DMS 273 treated with DMSO at 0.1 percent for 48 hours (cell line): ENCODE measurements at regions not wholly inside any gene's neighbourhood (a gene's known extent, or its start where the extent isn't known, plus 50 kb on each side); places are given as distances from the start of the nearest gene placed in this dataset.
"Not testable (repeated sequence)": the region's sequence is repeated elsewhere in the genome, so short reads cannot be mapped to it uniquely, and the experiment has no call there.

Experiments
- DNase-seq: peaks from one replicate; lab custom pipeline; 2025; lab: John Stamatoyannopoulos, UW

DNA sequence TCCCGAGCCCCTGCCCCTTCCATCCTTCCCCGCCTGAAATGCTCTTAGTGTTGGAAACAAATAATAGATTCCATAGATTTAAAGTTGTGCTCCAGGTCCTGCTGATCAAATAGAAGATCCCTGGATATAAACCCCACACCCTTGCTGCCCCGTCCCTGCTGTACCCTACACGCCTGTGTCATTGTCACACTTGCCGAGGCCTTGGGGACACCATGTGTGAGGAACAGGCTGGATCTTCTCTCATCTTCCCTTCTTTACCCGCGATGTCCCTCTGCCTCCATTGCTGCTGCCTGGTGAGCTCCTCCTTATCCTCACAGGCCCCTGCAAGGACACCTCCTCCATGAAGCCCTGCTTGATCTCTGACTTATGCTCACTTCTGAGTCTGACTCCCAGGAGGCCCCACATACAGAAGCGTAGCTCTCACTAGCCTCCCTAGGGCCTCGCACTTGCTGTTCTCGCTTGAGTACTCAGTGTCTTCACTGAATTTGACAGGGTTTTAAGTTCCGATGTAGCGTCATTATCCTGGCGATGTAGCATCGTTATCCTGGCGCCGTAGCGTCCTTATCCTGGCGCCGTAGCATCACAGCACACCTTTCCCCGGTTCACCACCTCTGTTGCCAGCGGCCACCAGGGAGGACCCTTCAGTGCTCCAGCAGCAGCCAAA is 221.9 kb downstream of the NDUFA10 start:
- DNase-seq, result no peak

DNA sequence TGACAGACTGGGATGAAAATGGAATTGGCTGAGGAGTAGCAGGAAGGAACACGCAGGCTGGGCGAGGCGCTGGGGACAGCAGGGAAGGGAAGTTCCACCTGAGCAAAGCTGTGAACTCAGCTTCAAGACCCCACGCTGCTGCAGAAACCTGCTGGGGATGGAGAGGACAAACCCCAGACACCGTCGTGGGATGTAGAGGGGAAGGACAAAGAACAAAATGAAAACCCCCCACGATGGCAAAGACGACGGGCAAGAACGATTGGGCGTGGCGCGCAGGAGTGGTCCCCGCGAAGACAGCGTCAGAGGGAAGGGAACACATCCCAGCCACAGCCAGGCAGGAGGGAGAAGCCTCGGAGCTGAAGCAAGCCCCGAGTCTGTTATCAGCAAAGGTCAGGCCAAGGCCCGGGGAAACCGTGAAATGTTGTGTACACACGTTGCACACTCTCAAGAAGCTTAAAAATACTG is 222.9 kb downstream of the NDUFA10 start:
- no peak for DNase-seq

- DNase-seq, result no peak
Measured at GRCh38 chr2:239801404-239802184, 223.5 kb downstream of the NDUFA10 start.

DNA sequence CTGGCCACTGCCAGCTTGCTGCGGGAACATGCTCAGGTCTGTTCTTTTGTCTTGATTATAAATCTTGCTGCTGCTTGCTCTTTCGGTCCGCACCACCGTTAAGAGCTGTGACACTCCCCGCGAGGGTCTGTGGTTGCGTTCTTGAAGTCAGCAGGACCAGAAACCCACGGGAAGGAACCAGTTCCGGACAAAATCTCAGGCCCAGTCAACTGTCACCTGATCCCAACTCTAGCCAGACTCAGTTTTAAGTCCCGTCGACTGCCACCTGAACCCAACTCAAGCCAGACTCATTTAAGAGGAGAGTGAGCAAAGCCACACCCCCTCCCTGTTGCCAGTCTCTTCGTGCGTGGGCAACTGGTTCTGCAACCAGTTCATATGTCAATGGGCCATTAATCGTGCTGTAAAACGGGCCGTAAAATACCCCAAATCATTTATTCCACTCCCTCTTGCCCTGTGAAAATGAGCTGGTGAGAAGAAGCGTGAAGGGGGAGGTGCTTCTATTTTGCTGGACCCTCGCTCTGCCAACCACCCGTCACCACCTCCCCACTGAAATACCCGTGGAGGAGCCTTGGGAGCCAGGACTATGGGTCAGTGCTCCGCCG is 224.3 kb downstream of the NDUFA10 start:
- no peak for DNase-seq

DNA sequence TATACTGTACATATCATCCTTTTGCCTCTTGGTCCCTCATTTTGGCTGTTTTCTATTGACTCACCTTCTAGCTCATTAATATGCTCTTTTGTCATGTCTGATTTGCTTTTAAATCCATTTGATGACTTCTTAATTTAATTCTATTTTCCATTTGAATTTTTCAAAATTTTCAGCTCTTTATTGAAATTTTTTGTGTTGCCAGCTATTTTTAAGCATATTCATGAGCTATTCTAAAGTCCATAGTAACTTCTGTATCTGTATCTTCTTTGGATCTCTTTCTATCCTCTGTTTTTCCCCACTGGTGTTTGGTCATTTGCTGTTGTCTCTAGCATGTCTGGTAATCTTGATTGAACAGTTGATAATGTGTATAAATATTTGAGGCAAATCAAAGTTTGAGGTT is 227.8 kb downstream of the NDUFA10 start:
- DNase-seq, result no peak

DNA sequence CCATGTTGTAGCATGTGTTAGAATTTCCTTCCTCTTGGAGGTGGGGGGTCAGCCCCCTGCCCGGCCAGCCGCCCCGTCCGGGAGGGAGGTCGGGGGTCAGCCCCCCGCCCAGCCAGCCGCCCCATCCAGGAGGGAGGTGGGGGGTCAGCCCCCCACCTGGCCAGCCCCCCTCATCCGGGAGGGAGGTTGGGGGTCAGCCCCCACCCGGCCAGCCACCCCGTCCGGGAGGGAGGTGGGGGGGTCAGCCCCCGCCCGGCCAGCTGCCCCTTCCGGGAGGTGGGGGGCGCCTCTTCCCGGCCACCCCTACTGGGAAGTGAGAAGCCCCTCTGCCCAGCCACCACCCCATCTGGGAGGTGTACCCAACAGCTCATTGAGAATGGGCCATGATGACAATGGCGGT is 229.4 kb downstream of the NDUFA10 start:
- DNase-seq, result not testable (repeated sequence)

DNA sequence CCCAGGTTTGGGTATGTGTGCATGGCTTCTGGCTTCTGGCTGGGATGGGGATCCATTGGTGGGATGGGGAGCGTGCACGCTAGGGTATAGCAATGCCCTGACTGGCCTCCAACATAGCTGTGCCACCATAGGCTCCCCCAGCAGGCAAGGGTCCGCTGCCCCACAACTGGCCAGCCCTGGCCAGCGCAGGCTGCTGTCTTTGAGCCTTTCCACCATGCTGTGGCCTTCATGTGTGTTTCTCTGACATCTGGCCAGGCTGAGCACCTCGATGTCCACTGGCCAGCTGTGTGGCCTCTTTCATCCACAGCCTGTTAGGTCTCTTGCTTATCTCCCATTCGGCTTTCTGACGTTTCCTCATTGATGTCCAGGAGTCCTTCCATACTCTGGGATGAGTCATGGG is 231.3 kb downstream of the NDUFA10 start:
- DNase-seq, result no peak

DNA sequence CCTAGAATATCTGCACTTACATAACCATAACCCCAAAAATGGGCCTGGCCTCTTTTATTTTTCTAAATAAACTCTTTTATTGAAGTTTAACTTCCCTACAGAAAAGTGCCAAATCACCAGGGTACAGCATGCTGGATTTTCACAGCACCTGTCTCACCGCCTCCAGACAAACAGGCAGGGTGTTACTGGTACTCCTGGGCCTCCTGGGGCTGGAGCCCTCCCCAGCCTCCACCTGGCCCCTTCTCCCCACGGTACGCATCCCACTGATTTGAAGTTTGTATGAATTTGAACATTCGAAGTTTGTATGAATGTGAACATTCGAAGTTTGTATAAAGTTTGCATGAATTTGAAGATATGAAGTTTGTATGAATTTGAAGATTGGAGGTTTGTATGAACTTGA is 232.1 kb downstream of the NDUFA10 start:
- DNase-seq, result no peak

DNA sequence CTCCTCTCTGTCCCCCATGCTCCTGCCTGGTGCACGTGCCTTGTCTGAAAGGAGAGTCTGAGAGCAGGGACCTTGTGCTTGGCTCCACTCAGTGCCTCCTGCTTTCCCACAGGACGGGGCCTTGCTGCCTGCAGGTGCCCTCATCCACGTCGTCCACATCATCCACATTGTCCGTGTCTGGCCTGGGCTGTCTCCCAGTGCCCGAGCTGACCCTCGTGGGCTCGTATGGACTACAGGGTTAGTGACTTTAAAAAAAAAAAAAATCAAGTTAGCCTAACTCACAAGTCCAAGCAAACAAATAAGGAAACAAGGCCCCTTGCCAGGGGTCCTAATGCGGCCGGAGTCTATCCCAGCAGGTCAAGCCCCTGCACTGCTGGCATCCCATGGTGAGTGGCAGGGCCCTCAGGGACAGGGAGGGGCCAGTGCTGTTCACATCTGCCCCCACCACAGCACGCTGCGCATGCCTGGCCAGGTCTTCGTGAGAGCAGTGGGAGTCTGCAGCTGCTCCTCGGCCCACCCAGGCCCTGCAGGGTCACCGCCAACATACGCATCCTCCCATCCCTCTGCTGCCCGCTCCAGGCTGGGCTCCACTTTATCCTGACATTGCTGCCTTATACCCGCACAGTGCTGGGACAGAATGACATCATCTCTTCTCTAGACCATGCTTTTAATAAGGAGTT is 232.6 kb downstream of the NDUFA10 start:
- DNase-seq, result no peak

GRCh38 chr2:239791526-239792404 is 233.4 kb downstream of the NDUFA10 start:
- DNase-seq, result no peak

DNA sequence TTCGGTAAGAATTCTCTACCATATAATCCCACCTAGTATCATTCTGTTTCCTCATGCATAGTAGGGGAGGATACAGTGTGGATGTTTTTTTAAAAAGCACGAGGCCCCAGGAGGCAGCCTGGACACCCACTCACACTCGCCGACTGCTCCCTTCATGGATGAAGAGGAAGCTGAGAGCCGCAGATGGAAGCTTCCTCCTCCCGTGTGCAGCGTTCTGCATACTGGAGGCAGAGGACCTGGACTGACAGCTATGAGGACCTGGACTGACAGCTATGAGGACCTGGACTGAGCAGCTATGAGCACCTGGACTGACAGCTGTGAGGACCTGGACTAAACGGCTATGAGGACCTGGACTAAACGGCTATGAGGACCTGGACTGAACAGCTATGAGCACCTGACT is 234.4 kb downstream of the NDUFA10 start:
- no peak for DNase-seq

- no peak for DNase-seq
Measured at GRCh38 chr2:239790313-239790712, 234.8 kb downstream of the NDUFA10 start.

- DNase-seq, result no peak
Measured at GRCh38 chr2:239789711-239790110, 235.4 kb downstream of the NDUFA10 start.

GRCh38 chr2:239788576-239789098 is 236.5 kb downstream of the NDUFA10 start:
- DNase-seq, result no peak

DNA sequence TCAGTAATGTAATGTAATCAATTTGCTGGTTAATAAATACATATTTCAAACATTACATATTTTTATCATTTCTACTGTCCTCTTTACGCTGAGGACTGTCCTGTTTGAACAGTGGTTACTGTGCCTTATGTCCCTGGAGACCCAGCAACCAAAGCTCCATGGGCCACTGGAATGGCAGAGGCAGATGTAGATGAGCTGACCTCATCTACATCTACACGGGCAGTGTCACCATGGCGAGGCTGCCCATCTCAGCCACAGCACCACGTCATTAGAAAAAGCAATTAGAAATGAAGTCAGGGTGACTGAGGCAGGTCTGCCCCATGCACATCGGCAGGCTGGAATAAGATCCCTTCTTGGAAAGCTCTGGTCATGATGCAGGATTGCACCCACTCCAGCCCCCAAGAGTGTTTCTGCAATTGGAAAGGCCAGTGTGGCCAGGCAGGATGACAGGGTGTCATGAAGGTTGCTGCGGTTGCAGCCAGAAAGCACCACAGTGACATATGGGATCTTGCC is 237.5 kb downstream of the NDUFA10 start:
- DNase-seq, result no peak

- no peak for DNase-seq
Measured at GRCh38 chr2:239786791-239787190, 238.4 kb downstream of the NDUFA10 start.

- DNase-seq, result no peak
Measured at GRCh38 chr2:239781454-239781853, 243.7 kb downstream of the NDUFA10 start.

DNA sequence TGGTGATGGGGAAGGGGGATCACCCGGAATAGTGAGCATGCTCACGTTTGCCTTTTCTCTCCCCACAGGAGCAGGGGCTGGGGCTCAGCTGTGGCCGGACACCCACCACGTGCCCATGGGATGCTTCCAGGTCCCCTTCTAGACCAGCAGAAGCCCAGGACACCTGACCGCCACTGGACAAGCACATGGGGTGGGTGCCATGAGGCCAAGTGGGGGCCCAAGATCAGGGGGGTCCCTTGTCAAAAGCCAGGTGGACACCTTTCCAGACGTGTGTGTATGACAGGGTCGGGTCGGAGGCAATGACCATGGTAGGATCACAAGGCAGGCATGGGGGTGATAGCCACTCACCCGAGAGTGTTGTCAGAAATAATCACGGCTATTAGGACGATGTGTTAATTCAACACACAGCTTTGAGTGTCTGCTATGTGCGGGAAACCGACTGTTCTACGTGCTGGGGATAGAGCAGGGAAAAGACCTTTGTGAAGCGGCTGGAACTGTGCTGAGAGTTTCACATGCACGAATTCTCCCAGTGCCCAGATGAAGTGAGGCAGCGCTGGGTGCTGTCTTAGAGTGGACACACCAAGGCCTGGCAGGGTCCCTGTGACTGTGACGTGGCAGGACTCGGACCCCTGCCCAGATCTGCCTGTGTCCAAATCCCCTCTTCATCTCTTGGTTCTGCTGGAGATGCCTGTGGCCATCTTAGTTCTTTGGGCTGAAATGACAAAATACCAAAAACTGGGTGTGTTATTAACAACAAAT is 244.7 kb downstream of the NDUFA10 start:
- no peak for DNase-seq

GRCh38 chr2:239779584-239779983 is 245.6 kb downstream of the NDUFA10 start:
- DNase-seq, result no peak

- no peak for DNase-seq
Measured at GRCh38 chr2:239778861-239779558, 246.1 kb downstream of the NDUFA10 start.
